ENCODE measurements at regions not wholly inside any gene's neighbourhood (a gene's known extent, or its start where the extent isn't known, plus 50 kb on each side); places are given as distances from the start of the nearest gene placed in this dataset.
A peak's percentile ranks its signal among the peaks of the same experiment; 100 is the strongest.
"Not testable (repeated sequence)": the region's sequence is repeated elsewhere in the genome, so short reads cannot be mapped to it uniquely, and the experiment has no call there.

GRCh38 chr4:137896221-137896737 lies 345.9 kb downstream of the SLC7A11 start:
- DNase-seq (ENCODE audit: low read depth) (peak; percentile 11), FAIRE-seq (no peak)
- TF ChIP-seq CTCF (IDR thresholded peaks at IDR 0.05; ENCODE audit: insufficient read depth, low read length, severe bottlenecking), result no peak
- Histone ChIP-seq H3K27me3 (ENCODE audit: control insufficient read depth, insufficient read depth, low read length) (no peaks in the 10 kb centered on the region), H3K4me3 (ENCODE audit: low read depth, low read length) (no peak overlapping the region), H3K36me3 (ENCODE audit: control insufficient read depth, insufficient read depth, low read length) (no peaks in the 10 kb centered on the region)

- H3K4me3 ChIP-seq (ENCODE audit: low read depth, low read length); H3K36me3 ChIP-seq (ENCODE audit: control insufficient read depth, insufficient read depth, low read length); FAIRE-seq; H3K27me3 ChIP-seq (ENCODE audit: control insufficient read depth, insufficient read depth, low read length); DNase-seq (ENCODE audit: low read depth): not testable (repeated sequence)
Measured at GRCh38 chr4:137895515-137895914, 346.6 kb downstream of the SLC7A11 start.

DNA sequence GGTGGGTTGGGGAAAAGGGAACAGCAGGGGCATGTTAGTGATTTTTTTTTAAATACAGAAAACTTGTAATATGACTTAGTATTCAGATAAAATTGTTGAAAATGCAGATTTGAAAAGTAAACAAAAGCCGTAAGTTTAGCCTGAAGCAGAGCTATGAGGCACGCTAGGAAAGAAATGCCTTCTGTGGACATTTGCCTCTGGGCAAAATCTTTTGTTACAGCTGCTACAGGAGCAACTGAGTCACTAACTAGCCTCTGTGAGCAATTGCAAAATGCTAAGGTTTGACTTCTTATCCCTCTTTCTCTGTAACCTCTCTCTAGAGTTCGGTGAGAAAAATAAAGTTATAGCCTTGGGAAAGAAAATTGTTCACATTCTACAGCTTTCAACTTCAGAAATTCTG lies 350.0 kb downstream of the SLC7A11 start:
- H3K36me3 ChIP-seq (ENCODE audit: control insufficient read depth, insufficient read depth, low read length), result no peaks in the 10 kb centered on the region
- H3K4me3 ChIP-seq (ENCODE audit: low read depth, low read length), result no peak overlapping the region
- H3K27me3 ChIP-seq (ENCODE audit: control insufficient read depth, insufficient read depth, low read length), result no peaks in the 10 kb centered on the region
- DNase-seq (ENCODE audit: low read depth) (peak; percentile 85), FAIRE-seq (no peak)
- TF ChIP-seq CTCF (IDR thresholded peaks at IDR 0.05; ENCODE audit: insufficient read depth, low read length, severe bottlenecking), result no peak

- Histone ChIP-seq H3K27me3 (ENCODE audit: control insufficient read depth, insufficient read depth, low read length) (no peaks in the 10 kb centered on the region), H3K4me3 (ENCODE audit: low read depth, low read length) (no peak overlapping the region), H3K36me3 (ENCODE audit: control insufficient read depth, insufficient read depth, low read length) (no peaks in the 10 kb centered on the region)
- DNase-seq (ENCODE audit: low read depth) (no peak), FAIRE-seq (no peak)
- no peak for TF ChIP-seq CTCF (IDR thresholded peaks at IDR 0.05; ENCODE audit: insufficient read depth, low read length, severe bottlenecking)
Measured at GRCh38 chr4:137890812-137891211, 351.3 kb downstream of the SLC7A11 start.

DNA sequence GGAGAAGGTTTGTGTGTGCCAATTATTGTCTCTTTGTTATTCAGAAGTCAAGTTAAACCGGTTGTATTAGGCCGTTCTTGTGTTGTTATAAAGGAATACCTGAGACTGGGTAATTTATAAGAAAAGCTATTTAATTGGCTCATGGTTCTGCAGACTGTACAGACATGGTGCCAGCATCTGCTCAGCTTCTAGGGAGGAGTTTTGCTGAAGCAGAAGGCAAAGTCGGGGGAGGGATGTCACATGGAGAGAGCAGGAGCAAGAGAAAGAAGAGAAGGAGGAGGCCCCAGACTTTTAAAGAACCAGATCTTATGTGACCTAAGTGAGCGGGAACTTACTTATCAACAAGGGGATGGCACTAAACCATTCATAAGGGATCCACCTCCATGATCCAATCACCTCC lies 349.3 kb upstream of the PCDH18 start:
- H3K36me3 ChIP-seq (ENCODE audit: control insufficient read depth, insufficient read depth, low read length), result no peaks in the 10 kb centered on the region
- H3K4me3 ChIP-seq (ENCODE audit: low read depth, low read length), result no peak overlapping the region
- H3K27me3 ChIP-seq (ENCODE audit: control insufficient read depth, insufficient read depth, low read length), result no peaks in the 10 kb centered on the region
- TF ChIP-seq CTCF (IDR thresholded peaks at IDR 0.05; ENCODE audit: insufficient read depth, low read length, severe bottlenecking), result no peak
- FAIRE-seq (no peak), DNase-seq (ENCODE audit: low read depth) (peak; percentile 5)

DNA sequence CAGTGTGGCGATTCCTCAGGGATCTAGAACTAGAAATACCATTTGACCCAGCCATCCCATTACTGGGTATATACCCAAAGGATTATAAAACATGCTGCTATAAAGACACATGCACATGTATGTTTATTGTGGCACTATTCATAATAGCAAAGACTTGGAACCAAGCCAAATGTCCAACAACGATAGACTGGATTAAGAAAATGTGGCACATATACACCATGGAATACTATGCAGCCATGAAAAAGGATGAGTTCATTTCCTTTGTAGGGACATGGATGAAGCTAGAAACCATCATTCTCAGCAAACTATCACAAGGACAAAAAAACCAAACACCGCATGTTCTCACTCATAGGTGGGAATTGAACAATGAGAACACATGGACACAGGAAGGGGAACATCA lies 335.8 kb upstream of the PCDH18 start:
- H3K27me3 ChIP-seq (ENCODE audit: control insufficient read depth, insufficient read depth, low read length); H3K4me3 ChIP-seq (ENCODE audit: low read depth, low read length); DNase-seq (ENCODE audit: low read depth); H3K36me3 ChIP-seq (ENCODE audit: control insufficient read depth, insufficient read depth, low read length); FAIRE-seq: not testable (repeated sequence)

DNA sequence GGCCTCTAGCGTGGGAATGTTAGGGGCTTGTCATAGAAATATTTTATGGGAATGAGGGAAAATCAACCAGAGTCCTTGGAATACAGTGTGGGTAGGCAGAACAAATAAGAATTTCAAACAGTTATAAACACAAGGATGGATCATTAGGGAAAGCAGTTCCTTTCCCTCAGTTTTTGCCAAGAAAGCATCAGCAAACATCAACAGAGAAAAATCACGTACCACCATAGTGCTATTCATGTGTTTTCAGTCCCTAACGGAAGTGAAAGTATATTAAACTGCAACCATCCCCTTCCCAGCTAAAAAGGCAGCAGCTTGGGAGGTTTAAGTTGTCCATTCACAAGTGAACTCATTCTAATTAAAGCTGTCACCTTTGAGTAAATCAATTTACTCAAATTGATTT lies 334.4 kb upstream of the PCDH18 start:
- TF ChIP-seq CTCF (IDR thresholded peaks at IDR 0.05; ENCODE audit: insufficient read depth, low read length, severe bottlenecking), result no peak
- Histone ChIP-seq H3K36me3 (ENCODE audit: control insufficient read depth, insufficient read depth, low read length) (no peaks in the 10 kb centered on the region), H3K27me3 (ENCODE audit: control insufficient read depth, insufficient read depth, low read length) (no peaks in the 10 kb centered on the region), H3K4me3 (ENCODE audit: low read depth, low read length) (no peak overlapping the region)
- FAIRE-seq (no peak), DNase-seq (ENCODE audit: low read depth) (no peak)

All from bronchial epithelial cell (primary cell).